22Rv1 (cell line): ENCODE measurements at regions not wholly inside any gene's neighbourhood (a gene's known extent, or its start where the extent isn't known, plus 50 kb on each side); places are given as distances from the start of the nearest gene placed in this dataset.

Experiments
- CTCF ChIP-seq: fragments of 450-650 bp; IDR thresholded peaks from 2 replicates; pipeline ENCODE4 v1.5.1; 2017; ENCODE audit warnings: mild to moderate bottlenecking
- ZFX ChIP-seq: fragments of 450-650 bp; IDR thresholded peaks from 2 replicates; pipeline ENCODE4 v1.6.1; 2017; ENCODE audit warnings: antibody characterized with exemption, borderline replicate concordance

GRCh38 chr20:50313827-50314677 is 123.4 kb downstream of the CEBPB start:
- no peak for TF ChIP-seq CTCF
- TF ChIP-seq ZFX, result no peak
